ENCODE measurements at regions not wholly inside any gene's neighbourhood (a gene's known extent, or its start where the extent isn't known, plus 50 kb on each side); places are given as distances from the start of the nearest gene placed in this dataset.

GRCh38 chr11:28439403-28439802 is 331.2 kb downstream of the METTL15 start:
- no TSS peak for BruUV-seq (replicated peaks)
- ATAC-seq: no peak
- Histone ChIP-seq H3K9me3 (ENCODE audit: low read length) (no peaks in the 10 kb centered on the region), H2AFZ (ENCODE audit: low read length) (no peak overlapping the region), H4K20me1 (ENCODE audit: low read length) (no peaks in the 10 kb centered on the region), H3K36me3 (ENCODE audit: low read depth, low read length) (no peaks in the 10 kb centered on the region), H3K9me2 (replicated peaks; ENCODE audit: low read length) (no peaks in the 10 kb centered on the region), H3K79me2 (ENCODE audit: low read length) (no peaks in the 10 kb centered on the region), H3K4me3 (ENCODE audit: low read length) (no peak overlapping the region), H3K27me3 (ENCODE audit: low read length) (no peaks in the 10 kb centered on the region), H3K4me1 (ENCODE audit: insufficient read depth, low read length) (no peaks in the 10 kb centered on the region), H3K4me2 (ENCODE audit: low read length) (no peak overlapping the region), H3K27ac (ENCODE audit: low read length) (no peak overlapping the region), H3F3A (ENCODE audit: low read length, unreplicated experiment) (no peaks in the 10 kb centered on the region), H3K9ac (ENCODE audit: low read length) (no peak overlapping the region)
- intact Hi-C loops (cut with micrococcal nuclease): no loop called here
- CTCF ChIA-PET: no interaction called here
- POLR2A ChIA-PET (ENCODE audit: unreplicated experiment): no interaction called here
- TF ChIP-seq EZH2phosphoT487 (IDR thresholded peaks at IDR 0.05; ENCODE audit: borderline replicate concordance, low read length) (no peak), EZH2 (IDR thresholded peaks at IDR 0.05; ENCODE audit: low read length, unreplicated experiment) (no peak)
- no peak for DNase-seq

DNA sequence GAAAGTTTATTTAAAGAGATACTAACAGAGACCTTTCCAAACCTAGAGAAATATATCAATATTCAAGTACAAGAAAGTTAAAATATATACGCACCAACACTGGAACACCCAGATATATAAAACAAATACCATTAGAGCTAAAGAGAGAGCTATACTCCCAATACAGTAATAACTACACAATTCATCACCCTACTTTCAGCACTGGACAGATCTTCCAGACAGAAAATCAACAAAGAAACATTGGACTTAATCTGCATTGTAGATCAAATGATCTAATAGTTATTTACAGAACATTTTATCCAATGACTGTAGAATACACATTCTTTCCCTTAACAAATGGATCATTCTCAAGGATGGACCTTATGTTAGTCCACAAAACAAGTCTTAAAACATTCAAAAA is 311.9 kb downstream of the METTL15 start:
- no peak overlapping the region for H3K27ac ChIP-seq (ENCODE audit: low read length)
- H2AFZ ChIP-seq (ENCODE audit: low read length): no peak overlapping the region
- no peak overlapping the region for H3K4me3 ChIP-seq (ENCODE audit: low read length)
- no peaks in the 10 kb centered on the region for H3K9me2 ChIP-seq (replicated peaks; ENCODE audit: low read length)
- no peaks in the 10 kb centered on the region for H3K79me2 ChIP-seq (ENCODE audit: low read length)
- no peaks in the 10 kb centered on the region for H3F3A ChIP-seq (ENCODE audit: low read length, unreplicated experiment)
- ATAC-seq (no peak), DNase-seq (peak; percentile 10)
- TF ChIP-seq EZH2phosphoT487 (IDR thresholded peaks at IDR 0.05; ENCODE audit: borderline replicate concordance, low read length) (no peak), CTCF (conservative IDR thresholded peaks at IDR 0.05; ENCODE audit: low read depth, low read length) (no peak), EZH2 (IDR thresholded peaks at IDR 0.05; ENCODE audit: low read length, unreplicated experiment) (no peak)
- intact Hi-C loops (cut with micrococcal nuclease): no loop called here
- CTCF ChIA-PET: no interaction called here
- no peaks in the 10 kb centered on the region for H3K9me3 ChIP-seq (ENCODE audit: low read length)
- H4K20me1 ChIP-seq (ENCODE audit: low read length): no peaks in the 10 kb centered on the region
- no peaks in the 10 kb centered on the region for H3K36me3 ChIP-seq (ENCODE audit: low read depth, low read length)
- H3K9ac ChIP-seq (ENCODE audit: low read length): no peak overlapping the region
- no peaks in the 10 kb centered on the region for H3K27me3 ChIP-seq (ENCODE audit: low read length)
- H3K4me2 ChIP-seq (ENCODE audit: low read length): no peak overlapping the region
- H3K4me1 ChIP-seq (ENCODE audit: insufficient read depth, low read length): peaks cover 10% of the 10 kb centered on the region
- POLR2A ChIA-PET (ENCODE audit: unreplicated experiment): no interaction called here
- BruUV-seq (replicated peaks): no TSS peak

- no peaks in the 10 kb centered on the region for H3F3A ChIP-seq (ENCODE audit: low read length, unreplicated experiment)
- no peaks in the 10 kb centered on the region for H3K36me3 ChIP-seq (ENCODE audit: low read depth, low read length)
- H3K27me3 ChIP-seq (ENCODE audit: low read length): no peaks in the 10 kb centered on the region
- H3K9me3 ChIP-seq (ENCODE audit: low read length): no peaks in the 10 kb centered on the region
- POLR2A ChIA-PET (ENCODE audit: unreplicated experiment): no interaction called here
- H3K4me2 ChIP-seq (ENCODE audit: low read length): no peak overlapping the region
- H2AFZ ChIP-seq (ENCODE audit: low read length): no peak overlapping the region
- no peak overlapping the region for H3K4me3 ChIP-seq (ENCODE audit: low read length)
- no TSS peak for BruUV-seq (replicated peaks)
- no peaks in the 10 kb centered on the region for H3K9me2 ChIP-seq (replicated peaks; ENCODE audit: low read length)
- TF ChIP-seq EZH2 (IDR thresholded peaks at IDR 0.05; ENCODE audit: low read length, unreplicated experiment) (no peak), CTCF (conservative IDR thresholded peaks at IDR 0.05; ENCODE audit: low read depth, low read length) (no peak), EZH2phosphoT487 (IDR thresholded peaks at IDR 0.05; ENCODE audit: borderline replicate concordance, low read length) (no peak)
- H3K9ac ChIP-seq (ENCODE audit: low read length): no peak overlapping the region
- H3K4me1 ChIP-seq (ENCODE audit: insufficient read depth, low read length): peaks cover 10% of the 10 kb centered on the region
- intact Hi-C loops (cut with micrococcal nuclease): no loop called here
- ATAC-seq: peak; percentile 71
- no peak overlapping the region for H3K27ac ChIP-seq (ENCODE audit: low read length)
- DNase-seq: peak; percentile 39
- CTCF ChIA-PET: no interaction called here
- no peaks in the 10 kb centered on the region for H4K20me1 ChIP-seq (ENCODE audit: low read length)
- no peaks in the 10 kb centered on the region for H3K79me2 ChIP-seq (ENCODE audit: low read length)
These were observed 309.6 kb downstream of the METTL15 start for GRCh38 chr11:28417601-28418323.
